ENCODE measurements at regions not wholly inside any gene's neighbourhood (a gene's known extent, or its start where the extent isn't known, plus 50 kb on each side); places are given as distances from the start of the nearest gene placed in this dataset.

- Histone ChIP-seq H3K4me3 (ENCODE audit: low read depth, low read length) (no peak overlapping the region), H3K4me1 (ENCODE audit: control insufficient read depth, insufficient read depth, low read length) (no peaks in the 10 kb centered on the region), H3K9ac (ENCODE audit: low read length) (no peak overlapping the region), H3K27ac (ENCODE audit: low read depth, low read length) (no peak overlapping the region), H3K9me3 (ENCODE audit: control insufficient read depth, insufficient read depth, low read depth, low read length) (no peaks in the 10 kb centered on the region), H3K36me3 (ENCODE audit: control insufficient read depth, insufficient read depth, low read length) (no peaks in the 10 kb centered on the region), H3K27me3 (ENCODE audit: control insufficient read depth, insufficient read depth, low read length) (no peaks in the 10 kb centered on the region)
These were observed 147.0 kb upstream of the KCNMB2 start for GRCh38 chr3:178389258-178389657.

- Histone ChIP-seq H3K9me3 (ENCODE audit: control insufficient read depth, insufficient read depth, low read depth, low read length) (no peaks in the 10 kb centered on the region), H3K27me3 (ENCODE audit: control insufficient read depth, insufficient read depth, low read length) (no peaks in the 10 kb centered on the region), H3K4me3 (ENCODE audit: low read depth, low read length) (no peak overlapping the region), H3K9ac (ENCODE audit: low read length) (no peak overlapping the region), H3K27ac (ENCODE audit: low read depth, low read length) (no peak overlapping the region), H3K4me1 (ENCODE audit: control insufficient read depth, insufficient read depth, low read length) (no peaks in the 10 kb centered on the region), H3K36me3 (ENCODE audit: control insufficient read depth, insufficient read depth, low read length) (no peaks in the 10 kb centered on the region)
These were observed 143.7 kb upstream of the KCNMB2 start for GRCh38 chr3:178392511-178392926.

- Histone ChIP-seq H3K4me1 (ENCODE audit: control insufficient read depth, insufficient read depth, low read length) (no peaks in the 10 kb centered on the region), H3K36me3 (ENCODE audit: control insufficient read depth, insufficient read depth, low read length) (no peaks in the 10 kb centered on the region), H3K9me3 (ENCODE audit: control insufficient read depth, insufficient read depth, low read depth, low read length) (no peaks in the 10 kb centered on the region), H3K27me3 (ENCODE audit: control insufficient read depth, insufficient read depth, low read length) (no peaks in the 10 kb centered on the region), H3K27ac (ENCODE audit: low read depth, low read length) (no peak overlapping the region), H3K9ac (ENCODE audit: low read length) (no peak overlapping the region), H3K4me3 (ENCODE audit: low read depth, low read length) (no peak overlapping the region)
These were observed 143.1 kb upstream of the KCNMB2 start for GRCh38 chr3:178393146-178393545.

- H3K9ac ChIP-seq (ENCODE audit: low read length) = no peak overlapping the region
- H3K27me3 ChIP-seq (ENCODE audit: control insufficient read depth, insufficient read depth, low read length) = no peaks in the 10 kb centered on the region
These were observed 142.4 kb upstream of the KCNMB2 start for GRCh38 chr3:178393824-178394223.

GRCh38 chr3:178396318-178396717, 139.9 kb upstream of the KCNMB2 start:
- no peak overlapping the region for H3K9ac ChIP-seq (ENCODE audit: low read length)
- no peaks in the 10 kb centered on the region for H3K9me3 ChIP-seq (ENCODE audit: control insufficient read depth, insufficient read depth, low read depth, low read length)
- no peak overlapping the region for H3K4me3 ChIP-seq (ENCODE audit: low read depth, low read length)
- H3K27ac ChIP-seq (ENCODE audit: low read depth, low read length) = no peak overlapping the region
- no peaks in the 10 kb centered on the region for H3K4me1 ChIP-seq (ENCODE audit: control insufficient read depth, insufficient read depth, low read length)
- no peaks in the 10 kb centered on the region for H3K36me3 ChIP-seq (ENCODE audit: control insufficient read depth, insufficient read depth, low read length)
- no peaks in the 10 kb centered on the region for H3K27me3 ChIP-seq (ENCODE audit: control insufficient read depth, insufficient read depth, low read length)

More at GRCh38 chr3:178393824-178394223, 142.4 kb upstream of the KCNMB2 start:
- Histone ChIP-seq H3K4me3 (ENCODE audit: low read depth, low read length) (no peak overlapping the region), H3K36me3 (ENCODE audit: control insufficient read depth, insufficient read depth, low read length) (no peaks in the 10 kb centered on the region), H3K4me1 (ENCODE audit: control insufficient read depth, insufficient read depth, low read length) (no peaks in the 10 kb centered on the region), H3K9me3 (ENCODE audit: control insufficient read depth, insufficient read depth, low read depth, low read length) (no peaks in the 10 kb centered on the region), H3K27ac (ENCODE audit: low read depth, low read length) (no peak overlapping the region)

GRCh38 chr3:178397202-178397601, 139.0 kb upstream of the KCNMB2 start:
- no peak overlapping the region for H3K4me3 ChIP-seq (ENCODE audit: low read depth, low read length)
- no peak overlapping the region for H3K9ac ChIP-seq (ENCODE audit: low read length)
- H3K4me1 ChIP-seq (ENCODE audit: control insufficient read depth, insufficient read depth, low read length) = no peaks in the 10 kb centered on the region
- no peaks in the 10 kb centered on the region for H3K9me3 ChIP-seq (ENCODE audit: control insufficient read depth, insufficient read depth, low read depth, low read length)
- no peaks in the 10 kb centered on the region for H3K36me3 ChIP-seq (ENCODE audit: control insufficient read depth, insufficient read depth, low read length)
- H3K27me3 ChIP-seq (ENCODE audit: control insufficient read depth, insufficient read depth, low read length) = no peaks in the 10 kb centered on the region
- no peak overlapping the region for H3K27ac ChIP-seq (ENCODE audit: low read depth, low read length)

GRCh38 chr3:178397836-178398235, 138.4 kb upstream of the KCNMB2 start:
- Histone ChIP-seq H3K4me3 (ENCODE audit: low read depth, low read length) (no peak overlapping the region), H3K9ac (ENCODE audit: low read length) (no peak overlapping the region), H3K4me1 (ENCODE audit: control insufficient read depth, insufficient read depth, low read length) (no peaks in the 10 kb centered on the region), H3K9me3 (ENCODE audit: control insufficient read depth, insufficient read depth, low read depth, low read length) (no peaks in the 10 kb centered on the region), H3K36me3 (ENCODE audit: control insufficient read depth, insufficient read depth, low read length) (no peaks in the 10 kb centered on the region), H3K27ac (ENCODE audit: low read depth, low read length) (no peak overlapping the region), H3K27me3 (ENCODE audit: control insufficient read depth, insufficient read depth, low read length) (no peaks in the 10 kb centered on the region)

GRCh38 chr3:178404961-178405360, 131.3 kb upstream of the KCNMB2 start:
- Histone ChIP-seq H3K9me3 (ENCODE audit: control insufficient read depth, insufficient read depth, low read depth, low read length) (no peaks in the 10 kb centered on the region), H3K27ac (ENCODE audit: low read depth, low read length) (no peak overlapping the region), H3K4me3 (ENCODE audit: low read depth, low read length) (no peak overlapping the region), H3K36me3 (ENCODE audit: control insufficient read depth, insufficient read depth, low read length) (no peaks in the 10 kb centered on the region), H3K27me3 (ENCODE audit: control insufficient read depth, insufficient read depth, low read length) (no peaks in the 10 kb centered on the region), H3K4me1 (ENCODE audit: control insufficient read depth, insufficient read depth, low read length) (no peaks in the 10 kb centered on the region), H3K9ac (ENCODE audit: low read length) (no peak overlapping the region)

GRCh38 chr3:178405531-178405930, 130.7 kb upstream of the KCNMB2 start:
- Histone ChIP-seq H3K36me3 (ENCODE audit: control insufficient read depth, insufficient read depth, low read length) (no peaks in the 10 kb centered on the region), H3K9ac (ENCODE audit: low read length) (no peak overlapping the region), H3K4me3 (ENCODE audit: low read depth, low read length) (no peak overlapping the region), H3K27ac (ENCODE audit: low read depth, low read length) (no peak overlapping the region), H3K9me3 (ENCODE audit: control insufficient read depth, insufficient read depth, low read depth, low read length) (no peaks in the 10 kb centered on the region), H3K27me3 (ENCODE audit: control insufficient read depth, insufficient read depth, low read length) (no peaks in the 10 kb centered on the region), H3K4me1 (ENCODE audit: control insufficient read depth, insufficient read depth, low read length) (no peaks in the 10 kb centered on the region)

- Histone ChIP-seq H3K36me3 (ENCODE audit: control insufficient read depth, insufficient read depth, low read length) (no peaks in the 10 kb centered on the region), H3K4me1 (ENCODE audit: control insufficient read depth, insufficient read depth, low read length) (no peaks in the 10 kb centered on the region), H3K9ac (ENCODE audit: low read length) (no peak overlapping the region), H3K27me3 (ENCODE audit: control insufficient read depth, insufficient read depth, low read length) (no peaks in the 10 kb centered on the region), H3K9me3 (ENCODE audit: control insufficient read depth, insufficient read depth, low read depth, low read length) (no peaks in the 10 kb centered on the region), H3K4me3 (ENCODE audit: low read depth, low read length) (no peak overlapping the region), H3K27ac (ENCODE audit: low read depth, low read length) (no peak overlapping the region)
These were observed 130.0 kb upstream of the KCNMB2 start for GRCh38 chr3:178406206-178406605.

- H3K4me1 ChIP-seq (ENCODE audit: control insufficient read depth, insufficient read depth, low read length) = no peaks in the 10 kb centered on the region
- no peak overlapping the region for H3K27ac ChIP-seq (ENCODE audit: low read depth, low read length)
- no peaks in the 10 kb centered on the region for H3K36me3 ChIP-seq (ENCODE audit: control insufficient read depth, insufficient read depth, low read length)
- no peaks in the 10 kb centered on the region for H3K9me3 ChIP-seq (ENCODE audit: control insufficient read depth, insufficient read depth, low read depth, low read length)
- no peak overlapping the region for H3K4me3 ChIP-seq (ENCODE audit: low read depth, low read length)
- no peak overlapping the region for H3K9ac ChIP-seq (ENCODE audit: low read length)
- H3K27me3 ChIP-seq (ENCODE audit: control insufficient read depth, insufficient read depth, low read length) = no peaks in the 10 kb centered on the region
These were observed 120.9 kb upstream of the KCNMB2 start for GRCh38 chr3:178415384-178415783.

- H3K9ac ChIP-seq (ENCODE audit: low read length) = no peak overlapping the region
- no peaks in the 10 kb centered on the region for H3K36me3 ChIP-seq (ENCODE audit: control insufficient read depth, insufficient read depth, low read length)
- H3K9me3 ChIP-seq (ENCODE audit: control insufficient read depth, insufficient read depth, low read depth, low read length) = no peaks in the 10 kb centered on the region
- no peak overlapping the region for H3K27ac ChIP-seq (ENCODE audit: low read depth, low read length)
- no peak overlapping the region for H3K4me3 ChIP-seq (ENCODE audit: low read depth, low read length)
- H3K27me3 ChIP-seq (ENCODE audit: control insufficient read depth, insufficient read depth, low read length) = no peaks in the 10 kb centered on the region
- H3K4me1 ChIP-seq (ENCODE audit: control insufficient read depth, insufficient read depth, low read length) = no peaks in the 10 kb centered on the region
These were observed 118.5 kb upstream of the KCNMB2 start for GRCh38 chr3:178417736-178418135.

Data from HUES6 (cell line).